ENCODE measurements at regions not wholly inside any gene's neighbourhood (a gene's known extent, or its start where the extent isn't known, plus 50 kb on each side); places are given as distances from the start of the nearest gene placed in this dataset.

- no peaks in the 10 kb centered on the region for H3K36me3 ChIP-seq
- no peaks in the 10 kb centered on the region for H3K4me1 ChIP-seq
- no peak for TF ChIP-seq CTCF (IDR thresholded peaks at IDR 0.05)
- no peak overlapping the region for H3K27ac ChIP-seq
- no peak for DNase-seq (ENCODE audit: low spot score)
- no peaks in the 10 kb centered on the region for H3K9me3 ChIP-seq
- H3K27me3 ChIP-seq, result no peaks in the 10 kb centered on the region
- no peak overlapping the region for H3K4me3 ChIP-seq
Observed at GRCh38 chr1:81712425-81712824, 88.3 kb upstream of the ADGRL2 start.

GRCh38 chr1:81710857-81711256 lies 89.9 kb upstream of the ADGRL2 start:
- H3K36me3 ChIP-seq, result no peaks in the 10 kb centered on the region
- H3K4me3 ChIP-seq, result no peak overlapping the region
- no peak for TF ChIP-seq CTCF (IDR thresholded peaks at IDR 0.05)
- no peak for DNase-seq (ENCODE audit: low spot score)
- H3K27me3 ChIP-seq, result no peaks in the 10 kb centered on the region
- H3K27ac ChIP-seq, result no peak overlapping the region
- no peaks in the 10 kb centered on the region for H3K9me3 ChIP-seq
- H3K4me1 ChIP-seq, result no peaks in the 10 kb centered on the region

GRCh38 chr1:81708250-81708649 lies 92.5 kb upstream of the ADGRL2 start:
- H3K27me3 ChIP-seq, result no peaks in the 10 kb centered on the region
- no peaks in the 10 kb centered on the region for H3K36me3 ChIP-seq
- no peaks in the 10 kb centered on the region for H3K9me3 ChIP-seq
- H3K27ac ChIP-seq, result no peak overlapping the region
- DNase-seq (ENCODE audit: low spot score), result no peak
- no peaks in the 10 kb centered on the region for H3K4me1 ChIP-seq
- no peak overlapping the region for H3K4me3 ChIP-seq
- TF ChIP-seq CTCF (IDR thresholded peaks at IDR 0.05), result no peak

- no peak for DNase-seq (ENCODE audit: low spot score)
- Histone ChIP-seq H3K4me1 (no peaks in the 10 kb centered on the region), H3K4me3 (no peak overlapping the region), H3K36me3 (no peaks in the 10 kb centered on the region), H3K27ac (no peak overlapping the region), H3K9me3 (no peaks in the 10 kb centered on the region), H3K27me3 (no peaks in the 10 kb centered on the region)
- no peak for TF ChIP-seq CTCF (IDR thresholded peaks at IDR 0.05)
Observed at GRCh38 chr1:81706650-81707435, 93.9 kb upstream of the ADGRL2 start.

GRCh38 chr1:81703756-81704463 lies 96.8 kb upstream of the ADGRL2 start:
- H3K4me1 ChIP-seq, result no peaks in the 10 kb centered on the region
- no peak overlapping the region for H3K4me3 ChIP-seq
- H3K27ac ChIP-seq, result no peak overlapping the region
- no peaks in the 10 kb centered on the region for H3K36me3 ChIP-seq
- no peaks in the 10 kb centered on the region for H3K27me3 ChIP-seq
- no peaks in the 10 kb centered on the region for H3K9me3 ChIP-seq
- TF ChIP-seq CTCF (IDR thresholded peaks at IDR 0.05), result no peak
- DNase-seq (ENCODE audit: low spot score), result no peak

All from right atrium auricular region (tissue), 2 donors.